Keratinocyte (primary cell): ENCODE measurements at regions not wholly inside any gene's neighbourhood (a gene's known extent, or its start where the extent isn't known, plus 50 kb on each side); places are given as distances from the start of the nearest gene placed in this dataset.
A peak's percentile ranks its signal among the peaks of the same experiment; 100 is the strongest.

ENCODE experiments used
- DNase-seq: peaks from one replicate; pipeline ENCODE4 v3.0.0-alpha.2; 2011; ENCODE audit warnings: low read depth, missing footprints, low spot score
- FAIRE-seq: peaks from 2 replicates; lab custom pipeline; 2011; peaks lifted over from hg19 to GRCh38; lab: Jason Lieb, UNC
- H2AFZ ChIP-seq: 2 replicates; pipeline ENCODE4 v1.6.0; 2012; ENCODE audit warnings: low read length, control low read depth, inconsistent platforms; ENCODE audit not compliant: control insufficient read depth
- H3K27ac ChIP-seq: 2 replicates; pipeline ENCODE4 v1.5.1; 2011; ENCODE audit warnings: low read length; ENCODE audit not compliant: control insufficient read depth, insufficient read depth
- H3K27me3 ChIP-seq: 3 replicates; pipeline ENCODE4 v1.6.0; 2011; ENCODE audit warnings: low read length; ENCODE audit not compliant: control insufficient read depth, insufficient read depth; ENCODE audit errors: extremely low read depth
- H3K36me3 ChIP-seq, 2 experiments: 2 replicates in 1 of 2; 3 replicates in 1 of 2; pipeline ENCODE4 v1.5.1; 2011; ENCODE audit warnings: low read length in 2 of 2, mild to moderate bottlenecking in 1 of 2; ENCODE audit not compliant: control insufficient read depth in 2 of 2, insufficient read depth in 2 of 2; ENCODE audit errors: extremely low read depth in 1 of 2
- H3K4me1 ChIP-seq: 3 replicates; pipeline ENCODE4 v1.5.1; 2011; ENCODE audit warnings: low read length; ENCODE audit not compliant: control insufficient read depth, insufficient read depth; ENCODE audit errors: extremely low read depth
- H3K4me2 ChIP-seq: 3 replicates; pipeline ENCODE4 v1.6.0; 2011; ENCODE audit warnings: low read depth, low read length; ENCODE audit not compliant: control insufficient read depth, insufficient read depth; ENCODE audit errors: extremely low read depth
- H3K4me3 ChIP-seq, 3 experiments: fragments of 200-600 bp in 1 of 3; sonication (generic) in 1 of 3; 2 replicates in 2 of 3; 3 replicates in 1 of 3; pipeline ENCODE4 v1.5.1; 2011 to 2016; ENCODE audit warnings: low read length in 3 of 3, mild to moderate bottlenecking in 3 of 3, control low read depth in 2 of 3, inconsistent platforms in 1 of 3, low read depth in 1 of 3, mixed read lengths in 1 of 3, mixed run types in 1 of 3, moderate library complexity in 1 of 3; ENCODE audit not compliant: control insufficient read depth in 2 of 3, insufficient read depth in 2 of 3; ENCODE audit errors: extremely low read depth in 1 of 3
- H3K79me2 ChIP-seq: 2 replicates; pipeline ENCODE4 v1.6.0; 2012; ENCODE audit warnings: low read length; ENCODE audit not compliant: control insufficient read depth, insufficient read depth
- H3K9ac ChIP-seq: 3 replicates; pipeline ENCODE4 v1.6.0; 2011; ENCODE audit warnings: low read length; ENCODE audit not compliant: control insufficient read depth, insufficient read depth; ENCODE audit errors: extremely low read depth
- H3K9me1 ChIP-seq: 3 replicates; pipeline ENCODE4 v1.6.0; 2011; ENCODE audit warnings: low read length; ENCODE audit not compliant: control insufficient read depth, insufficient read depth; ENCODE audit errors: extremely low read depth
- H3K9me3 ChIP-seq: 2 replicates; pipeline ENCODE4 v1.5.1; 2012; ENCODE audit warnings: low read depth, low read length; ENCODE audit not compliant: control insufficient read depth
- H4K20me1 ChIP-seq: 3 replicates; pipeline ENCODE4 v1.6.0; 2011; ENCODE audit warnings: low read length; ENCODE audit not compliant: control insufficient read depth, insufficient read depth; ENCODE audit errors: extremely low read depth
- CTCF ChIP-seq, 3 experiments: IDR thresholded peaks in 1 of 3; conservative IDR thresholded peaks in 1 of 3; optimal IDR thresholded peaks in 1 of 3; 2 replicates in 2 of 3; 3 replicates in 1 of 3; pipeline versions ENCODE3 to v1.5.1; 2011; ENCODE audit warnings: low read length in 3 of 3, mild to moderate bottlenecking in 3 of 3, moderate library complexity in 2 of 3, control low read depth in 1 of 3, inconsistent platforms in 1 of 3; ENCODE audit not compliant: insufficient read depth in 2 of 3; ENCODE audit errors: extremely low read depth in 1 of 3
- EZH2 ChIP-seq: IDR thresholded peaks from one replicate; pipeline ENCODE4 v1.6.1; 2012; ENCODE audit warnings: inconsistent platforms, mild to moderate bottlenecking, low read length, moderate library complexity
- dilution Hi-C: fragments of 300-500 bp; cut with MboI; formaldehyde crosslinking; loops from one replicate; pipeline ENCODE4 v1.7.0; 2020; ENCODE audit warnings: low sequenced_read_pairs; ENCODE audit not compliant: extremely low pct_ligation_motif_present

DNA sequence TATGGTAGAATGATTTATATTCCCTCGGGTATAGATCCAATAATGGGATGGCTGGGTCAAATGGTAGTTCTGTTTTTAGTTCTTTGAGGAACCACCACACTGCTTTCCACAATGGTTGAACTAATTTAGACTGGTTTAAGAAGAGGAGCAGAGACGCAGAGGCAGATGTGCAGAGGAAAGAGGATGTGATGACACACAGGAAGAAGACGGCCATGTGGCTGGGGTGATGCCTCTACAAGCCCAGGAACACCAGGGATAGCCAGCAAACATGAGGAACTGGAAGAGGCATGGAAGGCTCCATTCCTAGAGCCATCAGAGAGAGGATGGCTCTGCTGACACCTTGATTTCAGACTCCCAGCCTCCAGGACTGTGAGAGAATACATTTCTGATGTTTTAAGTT is 218.3 kb upstream of the DTNBP1 start:
- peak overlapping the region; percentile 25 for H3K4me2 ChIP-seq
- no peaks in the 10 kb centered on the region for H4K20me1 ChIP-seq
- peaks cover 13% of the 10 kb centered on the region for H3K4me1 ChIP-seq
- no peak for FAIRE-seq
- dilution Hi-C loops, result no loop called here
- no peaks in the 10 kb centered on the region for H3K9me3 ChIP-seq
- H3K4me3 ChIP-seq, result no peak overlapping the region
- H3K9me1 ChIP-seq, result no peaks in the 10 kb centered on the region
- H3K9ac ChIP-seq, result no peak overlapping the region
- no peak overlapping the region for H3K27ac ChIP-seq
- H3K27me3 ChIP-seq, result no peaks in the 10 kb centered on the region
- H3K36me3 ChIP-seq, result no peaks in the 10 kb centered on the region
- DNase-seq, result no peak
- peak overlapping the region; percentile 94 for H2AFZ ChIP-seq
- H3K79me2 ChIP-seq, result no peaks in the 10 kb centered on the region
- TF ChIP-seq CTCF (optimal IDR thresholded peaks at IDR 0.05 in 1 of 3, IDR thresholded peaks at IDR 0.05 in 1 of 3, conservative IDR thresholded peaks at IDR 0.05 in 1 of 3; ENCODE audit: extremely low read depth in 1 of 3, insufficient read depth in 2 of 3, low read length in 3 of 3) (no peak), EZH2 (no peak)

GRCh38 chr6:15880262-15880973 is 217.6 kb upstream of the DTNBP1 start:
- Histone ChIP-seq H3K9me1 (no peaks in the 10 kb centered on the region), H3K79me2 (no peaks in the 10 kb centered on the region), H4K20me1 (no peaks in the 10 kb centered on the region), H3K36me3 (no peaks in the 10 kb centered on the region), H3K27ac (no peak overlapping the region), H3K4me3 (no peak overlapping the region), H3K9me3 (no peaks in the 10 kb centered on the region), H3K9ac (no peak overlapping the region), H3K27me3 (no peaks in the 10 kb centered on the region), H2AFZ (no peak overlapping the region), H3K4me2 (no peak overlapping the region), H3K4me1 (peaks cover 13% of the 10 kb centered on the region)
- dilution Hi-C loops, result no loop called here
- TF ChIP-seq CTCF (optimal IDR thresholded peaks at IDR 0.05 in 1 of 3, IDR thresholded peaks at IDR 0.05 in 1 of 3, conservative IDR thresholded peaks at IDR 0.05 in 1 of 3; ENCODE audit: extremely low read depth in 1 of 3, insufficient read depth in 2 of 3, low read length in 3 of 3) (no peak), EZH2 (no peak)
- DNase-seq (no peak), FAIRE-seq (no peak)
